Activated T-cell treated with anti-CD3 and anti-CD28 coated beads for 48 hours (primary cell): ENCODE measurements at regions not wholly inside any gene's neighbourhood (a gene's known extent, or its start where the extent isn't known, plus 50 kb on each side); places are given as distances from the start of the nearest gene placed in this dataset.

Source experiments
- DNase-seq: peaks from one replicate; pipeline ENCODE4 v3.0.0-alpha.2; 2020; ENCODE audit warnings: low read depth

DNA sequence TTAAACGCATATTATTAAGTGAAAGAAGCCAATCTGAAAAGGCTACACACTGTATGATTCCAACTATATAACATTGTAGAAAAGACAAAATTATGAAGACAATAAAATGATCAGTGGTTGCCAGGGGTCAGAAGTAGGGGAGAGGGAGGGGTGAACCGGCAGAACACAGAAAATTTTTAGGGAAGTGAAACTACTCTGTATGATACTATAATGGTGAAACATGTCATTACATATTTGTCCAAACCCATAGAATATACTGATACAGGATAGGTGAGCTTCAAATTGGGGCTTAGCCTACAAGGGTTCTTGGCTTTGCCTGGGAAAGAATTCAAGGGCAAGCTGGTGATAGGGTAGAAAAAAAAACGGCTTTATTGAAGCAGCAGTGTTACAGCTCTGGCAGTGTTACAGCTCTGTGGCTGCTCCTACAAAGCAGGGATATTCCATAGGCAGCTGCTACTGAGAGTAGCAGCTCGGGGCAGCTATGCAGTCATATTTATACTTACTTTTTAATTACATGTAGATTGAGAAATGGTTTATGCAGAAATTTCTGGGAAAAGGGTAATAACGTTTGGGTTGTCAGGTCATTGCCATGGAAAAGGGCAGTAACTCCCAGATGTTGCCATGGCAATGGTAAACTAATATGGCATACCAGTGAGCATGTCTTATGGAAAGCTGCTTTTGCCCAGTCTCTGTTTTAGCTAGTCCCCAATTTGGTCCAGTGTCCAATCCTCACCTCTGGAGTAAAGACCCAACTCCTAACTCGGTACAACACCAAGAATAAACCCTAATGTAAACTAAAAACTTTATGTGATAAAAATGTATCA, 125.1 kb upstream of the SLC25A36 start:
- no peak for DNase-seq

DNA sequence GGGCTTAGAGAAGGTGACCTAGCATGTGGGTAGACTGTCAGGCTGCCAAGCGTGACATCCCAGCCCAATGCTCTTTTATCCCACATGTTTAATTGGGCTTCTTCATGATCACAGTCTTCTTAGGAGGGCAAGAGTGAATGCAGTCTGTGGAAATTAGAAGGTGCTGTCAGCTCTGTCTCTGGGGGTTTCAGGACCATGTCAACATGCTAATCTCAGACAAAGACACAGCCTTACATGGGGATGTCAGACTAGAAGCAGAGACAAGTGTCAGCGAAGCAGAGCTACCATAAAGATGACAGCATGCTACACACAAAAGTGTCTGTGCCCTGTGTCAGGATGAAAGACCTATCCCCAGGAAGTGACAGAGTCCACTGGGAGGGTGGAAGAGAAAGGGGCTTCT, 120.1 kb upstream of the SLC25A36 start:
- no peak for DNase-seq

DNA sequence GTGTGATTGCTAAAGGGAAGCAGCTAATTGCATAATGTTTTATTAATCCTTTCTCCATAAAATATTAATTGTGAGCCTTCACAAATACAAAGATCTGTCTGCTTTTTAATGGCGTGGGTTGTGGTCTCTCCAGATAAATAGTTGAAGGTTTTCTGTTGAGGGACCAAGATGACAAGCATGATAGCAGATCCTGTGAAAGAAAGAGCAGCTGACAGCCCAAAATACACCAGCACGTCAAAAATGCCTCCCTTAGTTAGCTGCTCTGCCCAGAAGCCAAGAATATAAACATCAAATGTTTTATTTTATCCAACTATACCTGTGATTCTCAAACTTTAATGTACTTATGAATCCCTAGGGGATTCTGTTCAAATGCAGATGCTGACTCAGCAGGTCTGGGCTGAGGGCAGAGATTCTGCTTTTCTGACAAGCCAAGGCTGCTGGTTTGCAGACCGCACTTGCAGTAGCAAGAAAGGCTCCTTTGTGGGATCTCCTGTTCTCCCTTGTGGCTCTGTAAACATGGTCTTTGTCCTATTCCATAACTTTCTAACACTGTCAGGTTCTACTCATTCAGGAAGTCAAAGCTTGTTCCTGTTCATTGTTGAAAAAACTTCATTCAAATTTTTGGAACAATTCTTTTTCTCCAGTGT, 119.1 kb upstream of the SLC25A36 start:
- DNase-seq, result no peak

DNA sequence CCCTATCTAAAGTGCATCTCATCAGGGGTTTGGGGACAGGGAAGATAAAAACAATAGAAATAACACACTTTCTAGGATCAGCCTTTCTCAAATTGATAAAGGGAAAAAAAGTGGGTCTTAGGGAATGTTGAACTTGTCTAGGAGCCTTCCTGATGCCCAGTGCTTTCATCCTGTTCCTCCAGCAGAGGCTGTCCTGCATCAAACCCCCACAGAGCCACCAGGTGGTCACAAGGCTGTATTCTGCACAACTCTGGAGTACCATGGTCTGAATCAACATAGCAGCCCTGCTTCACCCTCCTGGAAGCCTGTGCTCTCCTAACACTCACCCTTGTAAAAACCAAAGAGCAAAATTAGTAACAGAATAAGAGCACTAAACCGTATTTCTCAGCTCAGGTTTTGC, 118.5 kb upstream of the SLC25A36 start:
- DNase-seq, result no peak

DNA sequence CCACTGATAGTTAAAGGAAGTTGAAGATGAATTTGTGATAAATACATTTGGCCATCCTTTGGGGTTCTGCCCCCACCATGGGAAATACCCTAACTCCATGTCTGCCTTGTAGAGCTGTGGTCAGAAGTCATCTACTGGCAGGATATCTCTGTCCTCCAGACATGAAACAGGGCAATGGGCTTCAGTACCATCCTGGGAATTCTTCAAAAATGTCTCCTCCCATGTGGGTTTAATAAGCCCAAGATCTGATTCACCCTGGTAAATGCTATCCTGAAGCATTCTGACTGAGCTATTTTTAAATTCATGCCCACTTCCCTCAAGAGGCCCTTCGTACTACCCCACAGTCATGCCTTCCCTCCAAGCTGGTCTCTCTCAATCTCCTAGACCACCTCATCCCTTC, 113.7 kb upstream of the SLC25A36 start:
- no peak for DNase-seq

DNA sequence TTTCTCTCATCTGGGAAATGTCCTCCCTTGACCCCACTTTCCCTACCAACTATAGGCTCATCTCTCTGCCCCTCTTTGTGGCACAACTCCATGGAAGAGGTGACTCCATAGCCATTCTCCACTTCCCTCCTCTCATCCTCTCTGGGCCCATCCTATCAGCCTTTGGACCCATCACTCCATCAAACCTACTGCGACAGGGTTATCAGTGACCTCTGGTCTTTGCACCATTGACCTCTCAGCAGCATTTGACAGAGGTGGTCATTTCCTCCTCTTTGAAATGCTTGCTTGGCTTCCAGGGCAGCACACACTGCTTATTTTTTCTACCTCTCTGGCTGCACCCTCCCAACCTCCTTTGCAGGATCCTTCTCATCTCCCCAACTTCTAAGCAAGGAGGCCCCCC, 113.1 kb upstream of the SLC25A36 start:
- DNase-seq, result no peak

DNA sequence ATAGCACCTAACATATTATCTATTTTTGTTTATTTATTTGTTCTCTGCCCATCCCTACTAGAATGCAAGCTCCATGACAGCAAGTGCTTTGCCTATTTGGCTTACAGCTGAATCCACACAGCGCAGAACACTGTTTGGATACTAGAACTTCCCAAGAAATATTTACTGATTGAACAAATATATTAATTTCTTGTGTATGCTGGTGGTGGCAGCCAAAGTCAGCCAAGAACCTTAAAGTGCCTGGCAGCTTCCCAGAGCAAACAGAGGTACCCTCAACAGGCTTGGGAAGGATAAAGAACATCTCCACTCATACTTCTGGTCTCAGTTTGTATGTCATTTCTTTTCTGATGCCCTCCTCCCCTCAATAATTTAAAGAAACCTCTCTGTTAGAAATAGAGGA, 111.8 kb upstream of the SLC25A36 start:
- no peak for DNase-seq

DNA sequence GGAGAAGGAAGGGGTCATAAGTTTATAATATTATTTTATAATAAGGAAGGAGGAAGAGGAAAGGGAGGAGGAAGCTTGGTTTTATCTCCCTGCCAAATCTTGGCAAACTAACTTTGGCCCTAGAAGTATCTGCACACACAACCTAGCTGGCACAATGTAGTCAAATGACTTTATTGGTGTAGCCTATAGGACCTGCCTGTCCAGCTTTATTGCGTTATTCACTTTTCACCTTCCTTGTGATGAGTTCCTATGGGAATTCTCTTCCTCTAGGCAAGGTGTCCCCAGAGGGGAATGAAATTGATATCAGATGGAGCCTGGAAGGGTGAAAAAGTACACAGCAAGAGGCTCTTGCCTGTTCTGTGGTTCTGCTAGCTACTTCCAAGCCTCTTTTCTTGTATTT, 111.2 kb upstream of the SLC25A36 start:
- no peak for DNase-seq

DNA sequence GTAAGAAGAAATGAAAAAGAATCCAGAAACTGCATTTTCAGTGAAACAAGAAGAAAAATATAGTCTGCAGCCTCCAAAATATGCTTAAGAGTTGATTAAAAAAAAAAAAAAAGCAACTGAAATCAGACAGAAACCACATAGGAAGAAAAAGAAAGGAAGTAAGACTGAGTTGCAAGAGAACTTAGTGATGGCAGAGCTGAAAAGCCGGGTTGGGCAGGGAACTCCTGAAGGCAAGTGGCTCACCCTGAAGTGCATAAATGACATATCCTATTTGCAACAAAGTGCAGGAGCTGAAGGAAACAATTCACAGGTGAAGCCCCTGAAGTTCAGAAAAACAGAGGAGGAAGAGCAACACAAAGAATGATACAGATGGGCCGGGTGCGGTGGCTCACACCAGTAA, 108.8 kb upstream of the SLC25A36 start:
- no peak for DNase-seq

DNA sequence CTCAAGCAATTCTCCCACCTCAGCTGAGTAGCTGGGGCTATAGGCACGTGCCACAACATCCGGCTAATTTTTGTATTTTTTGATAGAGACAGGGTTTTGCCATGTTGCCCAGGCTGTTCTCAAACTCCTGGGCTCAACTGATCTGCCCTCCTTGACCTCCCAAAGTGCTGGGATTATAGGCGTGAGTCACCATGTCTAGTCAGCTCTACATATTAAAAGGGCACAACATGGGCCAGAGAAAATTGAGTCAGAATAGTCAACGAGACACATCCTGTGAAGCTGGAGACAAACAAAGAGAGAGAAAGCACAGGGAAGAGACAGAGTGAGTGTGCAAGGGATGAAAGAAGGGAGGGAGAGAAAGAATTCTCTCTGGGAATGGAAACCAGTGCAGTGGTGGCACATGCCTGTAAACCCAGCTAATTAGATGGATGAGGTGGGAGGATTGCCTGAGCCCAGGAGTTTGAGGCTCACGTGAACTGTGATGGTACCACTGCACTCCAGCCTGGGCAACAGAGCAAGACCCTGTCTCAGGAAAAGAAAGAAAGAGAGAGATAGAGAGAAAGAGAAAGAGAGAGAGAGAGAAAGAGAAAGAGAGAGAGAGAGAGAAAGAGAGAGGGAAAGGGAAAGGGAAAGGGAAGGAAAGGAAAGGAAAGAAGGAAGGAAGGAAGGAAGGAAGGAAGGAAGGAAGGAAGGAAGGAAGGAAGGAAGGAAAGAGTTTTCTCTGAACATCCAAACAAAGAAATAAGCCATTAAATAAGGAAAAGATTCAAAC, 107.2 kb upstream of the SLC25A36 start:
- no peak for DNase-seq

DNA sequence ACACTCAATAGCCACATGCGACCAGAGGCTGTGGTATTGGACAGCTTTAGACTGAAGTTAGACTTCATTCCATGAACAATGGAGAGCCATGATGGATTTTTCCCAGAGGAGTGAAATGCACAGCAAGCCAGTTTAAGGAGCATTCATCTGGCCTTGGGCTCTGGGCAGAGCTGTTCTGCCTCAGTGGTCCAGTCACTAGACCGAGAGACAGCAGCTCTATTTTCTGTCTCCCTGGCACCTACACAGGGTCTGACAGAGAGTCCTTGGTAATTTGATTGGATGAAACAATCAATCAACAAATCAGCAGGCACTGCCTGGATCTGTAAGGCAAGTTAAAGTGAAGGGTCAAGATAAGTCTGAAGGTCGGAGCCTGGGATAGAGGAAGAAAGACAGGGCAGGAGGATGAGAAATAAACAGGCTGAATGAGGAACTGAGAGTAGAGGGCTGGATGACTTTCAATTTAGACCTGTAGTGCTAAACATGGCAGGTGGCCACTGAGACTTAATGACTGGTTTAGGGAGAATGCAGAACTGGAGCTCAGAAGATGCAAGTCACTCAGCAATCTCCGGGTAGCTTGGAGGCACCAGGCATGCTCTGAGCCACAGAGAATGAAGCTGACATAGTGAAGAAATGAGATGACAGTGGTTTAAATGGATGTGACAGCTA, 98.5 kb upstream of the SLC25A36 start:
- DNase-seq, result no peak

DNA sequence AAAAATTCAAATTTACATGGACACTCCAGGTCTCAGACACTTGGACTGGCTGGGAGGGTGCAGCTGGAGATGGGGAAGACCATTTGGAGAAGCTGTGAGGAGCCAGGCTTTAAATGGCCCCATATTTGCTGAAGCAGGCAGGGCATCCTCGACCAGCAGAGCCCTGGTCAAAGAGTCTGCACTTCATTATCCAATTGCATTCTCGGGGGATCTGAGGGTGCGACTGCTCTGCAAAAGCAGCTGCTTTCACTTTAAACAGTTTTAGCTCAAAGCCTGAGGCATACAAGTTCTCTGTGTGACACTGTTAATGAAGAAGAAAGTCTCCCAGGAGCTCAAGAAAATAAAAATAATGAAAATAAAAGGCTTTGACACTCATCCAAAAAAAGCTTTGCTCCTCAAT, 98.0 kb upstream of the SLC25A36 start:
- no peak for DNase-seq

DNA sequence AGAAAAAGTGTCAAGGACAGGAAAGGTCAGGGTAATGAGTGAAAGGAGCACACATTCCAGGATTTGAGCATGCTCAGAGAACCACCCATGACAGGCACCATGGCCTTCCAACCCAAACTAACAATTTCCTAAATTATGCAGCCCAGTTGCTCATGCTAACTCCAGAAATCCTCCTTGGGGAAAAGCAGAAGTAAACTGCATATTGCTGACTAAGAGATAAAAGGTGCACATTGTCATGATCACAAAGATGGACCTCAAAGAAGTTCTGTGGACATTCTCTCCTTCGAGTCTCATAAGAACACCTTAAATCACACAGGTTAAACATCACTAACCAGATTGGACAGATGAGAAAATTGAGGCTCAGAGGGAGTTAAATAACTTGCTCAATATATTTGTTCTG, 97.6 kb upstream of the SLC25A36 start:
- no peak for DNase-seq

DNA sequence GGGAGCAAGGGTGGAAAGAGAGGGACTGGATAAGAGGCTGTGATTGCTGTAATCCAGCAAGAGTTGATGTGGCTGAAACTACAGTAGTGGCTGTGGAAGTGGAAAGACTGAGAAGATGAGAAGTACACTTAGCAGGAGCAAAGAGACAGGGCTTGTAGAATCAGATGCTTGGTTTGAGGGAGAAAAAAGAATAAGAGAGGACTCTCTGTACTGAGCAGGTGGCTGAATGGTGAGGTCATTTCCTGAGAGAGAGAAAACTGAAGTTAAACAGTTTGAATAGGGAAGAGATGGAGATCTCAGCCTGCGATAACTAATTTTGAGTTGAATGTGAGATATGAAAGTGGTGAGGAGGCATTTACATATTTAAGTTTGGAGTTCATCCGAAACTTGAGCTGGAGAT, 95.8 kb upstream of the SLC25A36 start:
- DNase-seq, result no peak

DNA sequence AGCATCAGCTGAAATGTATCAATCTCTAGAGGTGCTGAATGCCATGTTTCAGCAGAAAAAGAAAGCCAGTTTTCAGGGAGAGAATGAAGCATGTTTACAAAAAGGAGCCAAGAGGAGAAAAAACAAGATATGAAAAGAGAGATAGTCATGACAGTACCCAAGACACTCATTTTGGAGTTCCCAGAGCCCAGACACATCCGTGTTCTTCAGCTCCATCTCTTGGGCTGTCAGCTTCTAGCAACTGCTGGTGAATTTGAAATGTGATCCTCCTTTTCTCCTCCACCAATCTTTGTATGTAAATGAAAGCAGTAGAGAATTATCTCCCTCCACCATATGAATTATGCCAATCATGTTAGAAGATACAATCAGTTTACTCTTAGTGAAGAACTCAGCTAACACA, 93.0 kb upstream of the SLC25A36 start:
- DNase-seq, result no peak

DNA sequence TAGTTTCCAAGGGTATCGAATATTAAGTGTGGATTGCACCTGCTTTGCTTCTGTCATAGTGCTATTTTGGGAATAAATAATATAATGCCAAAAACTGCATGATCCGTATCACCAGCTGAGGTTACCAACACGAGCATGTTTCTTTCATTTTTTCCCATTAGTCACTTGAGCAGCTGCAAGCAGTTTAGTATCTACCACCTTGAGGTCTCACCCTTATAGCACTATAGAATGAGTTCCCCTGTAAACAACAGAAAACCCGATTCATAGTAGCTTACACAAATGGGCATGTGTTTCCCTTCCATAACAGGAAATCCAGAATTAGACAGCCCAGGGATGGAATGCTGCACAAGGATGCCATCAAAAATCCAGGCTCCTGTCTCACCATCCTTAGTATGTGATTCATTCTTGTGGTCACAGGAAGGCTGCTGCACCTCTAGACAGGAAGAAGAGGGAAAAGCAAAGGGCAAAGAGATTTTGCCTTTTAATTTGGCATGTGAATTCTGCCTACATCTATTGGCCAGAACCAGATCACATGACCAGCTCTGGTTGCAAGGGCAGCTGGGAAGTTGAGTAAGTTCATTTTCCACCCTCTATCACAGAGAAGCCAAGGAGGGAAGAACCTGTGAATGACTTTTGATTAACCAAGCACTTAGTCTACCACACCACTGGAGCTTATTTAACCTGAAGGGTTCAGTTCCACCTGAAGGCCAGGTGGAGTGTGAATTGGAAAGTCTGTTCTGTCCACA, 91.3 kb upstream of the SLC25A36 start:
- no peak for DNase-seq

DNA sequence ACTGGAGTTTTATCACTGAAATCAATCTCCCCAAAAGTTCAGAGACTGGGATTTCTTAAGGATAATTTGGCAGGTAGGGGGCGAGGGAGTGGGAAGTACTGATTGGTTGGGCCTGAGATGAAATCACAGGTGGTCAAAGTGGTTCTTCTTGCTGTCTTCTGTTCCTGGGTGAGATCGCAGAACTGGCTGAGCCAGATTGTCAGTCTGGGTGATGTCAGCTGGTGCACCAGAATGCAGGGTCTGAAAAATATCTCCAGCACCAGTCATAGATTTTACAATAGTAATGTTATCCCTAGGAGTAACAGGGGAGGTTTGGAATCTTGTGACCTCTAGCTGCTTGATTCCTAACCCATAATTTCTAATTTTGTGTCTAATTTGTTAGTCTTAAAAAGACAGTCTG, 86.7 kb upstream of the SLC25A36 start:
- no peak for DNase-seq

DNA sequence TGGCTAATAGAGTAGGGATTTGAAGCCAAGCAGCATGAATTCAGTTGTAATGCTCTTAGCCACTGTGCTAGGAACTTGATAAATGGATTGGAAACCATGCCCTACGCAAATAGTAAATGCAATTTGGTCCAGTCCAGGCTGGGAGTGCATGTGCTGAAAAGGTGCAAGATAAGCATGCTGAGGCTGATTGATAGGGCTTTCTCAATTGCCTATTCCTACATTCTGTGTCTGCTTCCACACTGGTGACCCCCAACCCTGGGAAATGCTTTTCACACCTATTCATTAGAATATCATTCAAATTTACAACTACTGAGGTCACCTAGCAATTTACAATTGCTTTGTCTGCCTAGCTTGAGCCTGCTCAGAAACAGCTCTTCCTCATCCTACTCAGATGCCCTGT, 84.7 kb upstream of the SLC25A36 start:
- no peak for DNase-seq

DNA sequence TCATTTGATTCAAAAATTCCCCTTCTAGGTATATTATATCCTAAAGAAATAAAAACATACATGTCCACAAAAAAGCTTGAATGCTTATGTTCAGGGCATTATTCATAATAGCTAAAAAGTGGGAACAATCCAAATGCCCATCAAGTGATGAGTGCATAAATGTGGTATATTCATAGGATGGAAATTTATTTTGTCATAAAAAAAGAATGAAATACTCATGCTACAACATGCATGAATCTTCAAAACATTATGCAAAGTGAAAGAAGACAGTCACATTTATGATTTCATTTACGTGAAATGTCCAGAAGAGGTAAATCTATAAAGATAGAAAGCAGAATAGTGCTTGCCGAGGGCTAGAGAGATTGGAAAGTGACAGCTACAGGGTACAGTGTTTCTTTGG, 83.6 kb upstream of the SLC25A36 start:
- DNase-seq, result no peak

DNA sequence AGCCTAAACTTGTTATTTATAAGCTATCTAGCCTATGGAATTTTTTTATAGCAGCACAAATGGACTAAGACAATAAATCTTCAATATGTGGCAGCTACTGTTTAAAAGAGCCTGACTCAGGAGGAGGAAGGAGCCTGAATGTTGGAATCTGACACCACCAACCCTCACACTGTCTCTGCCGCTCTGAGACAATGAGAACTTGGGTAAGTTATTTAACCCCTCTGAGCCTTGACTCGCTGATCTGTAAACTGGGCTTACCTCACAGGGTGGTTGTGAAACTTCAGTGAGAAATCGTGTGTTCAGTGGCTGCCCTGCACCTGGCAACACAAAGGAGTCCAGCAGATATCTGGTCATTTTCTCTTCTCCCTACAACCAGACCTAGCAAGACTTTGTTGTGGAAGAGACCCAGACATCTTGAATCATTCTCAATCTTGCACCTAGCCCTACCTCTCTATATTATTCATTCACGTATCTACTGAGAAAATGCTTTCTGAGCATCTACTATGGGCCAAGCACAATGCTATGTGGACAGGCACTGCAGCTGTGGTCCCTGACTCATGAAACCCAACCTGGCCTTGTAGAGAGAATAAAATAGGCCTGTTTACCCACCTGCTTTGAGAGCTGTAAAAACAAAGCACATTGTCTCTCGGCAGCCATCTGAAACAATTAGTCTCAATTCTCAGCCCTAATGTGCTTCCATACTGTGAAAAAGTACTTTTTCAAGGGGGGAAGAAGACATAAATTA, 81.9 kb upstream of the SLC25A36 start:
- DNase-seq, result no peak

DNA sequence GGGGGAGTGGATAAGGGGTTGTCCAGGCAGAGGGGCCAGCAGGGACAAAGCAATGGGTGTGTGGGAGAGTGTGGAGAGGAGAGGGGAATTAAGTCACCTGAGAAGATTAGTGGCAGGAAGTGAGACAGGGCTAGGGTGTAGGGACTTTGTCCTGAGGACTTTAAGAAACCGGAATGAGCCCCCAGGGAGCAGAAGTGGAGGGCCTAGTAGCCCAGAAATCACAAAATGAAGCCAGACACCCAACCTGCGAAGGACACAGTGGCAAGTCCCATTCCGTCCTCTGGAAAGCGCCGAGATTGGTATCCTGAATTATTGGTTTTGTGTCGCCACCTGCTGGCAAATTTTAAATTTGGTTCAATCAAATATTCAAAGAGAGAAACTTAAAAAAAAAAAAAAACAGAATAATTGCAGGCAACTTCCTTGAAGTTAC, 78.0 kb upstream of the SLC25A36 start:
- DNase-seq, result peak; percentile 9
